HG03097 (cell line): ENCODE measurements at regions not wholly inside any gene's neighbourhood (a gene's known extent, or its start where the extent isn't known, plus 50 kb on each side); places are given as distances from the start of the nearest gene placed in this dataset.

Experiments used
- ATAC-seq: cut with Tn5 transposase; IDR thresholded peaks from one replicate; pipeline ENCODE4 v1.9.1; 2021; ENCODE audit not compliant: unreplicated experiment, low FRiP score

- ATAC-seq = no peak
Observed at GRCh38 chr3:106018102-106018501, 149.3 kb upstream of the CBLB start.

- ATAC-seq = no peak
Observed at GRCh38 chr3:106018929-106019550, 150.2 kb upstream of the CBLB start.

- ATAC-seq = no peak
Observed at GRCh38 chr3:106022913-106023312, 154.1 kb upstream of the CBLB start.

- no peak for ATAC-seq
Observed at GRCh38 chr3:106025151-106025722, 156.4 kb upstream of the CBLB start.

GRCh38 chr3:106029954-106030626 lies 161.3 kb upstream of the CBLB start:
- no peak for ATAC-seq

GRCh38 chr3:106030627-106030963 lies 161.8 kb upstream of the CBLB start:
- ATAC-seq = no peak

- no peak for ATAC-seq
Observed at GRCh38 chr3:106032479-106032878, 163.7 kb upstream of the CBLB start.

- no peak for ATAC-seq
Observed at GRCh38 chr3:106033654-106034053, 164.8 kb upstream of the CBLB start.

- ATAC-seq = no peak
Observed at GRCh38 chr3:106034313-106034712, 165.5 kb upstream of the CBLB start.

GRCh38 chr3:106035619-106036018 lies 166.8 kb upstream of the CBLB start:
- ATAC-seq = no peak

- ATAC-seq = no peak
Observed at GRCh38 chr3:106036696-106037095, 167.9 kb upstream of the CBLB start.

- ATAC-seq = no peak
Observed at GRCh38 chr3:106047221-106047620, 178.4 kb upstream of the CBLB start.

- no peak for ATAC-seq
Observed at GRCh38 chr3:106048946-106049481, 180.2 kb upstream of the CBLB start.

GRCh38 chr3:106049821-106050220 lies 181.0 kb upstream of the CBLB start:
- ATAC-seq = no peak

GRCh38 chr3:106056931-106057330 lies 188.1 kb upstream of the CBLB start:
- no peak for ATAC-seq

GRCh38 chr3:106058475-106058874 lies 189.7 kb upstream of the CBLB start:
- ATAC-seq = no peak

GRCh38 chr3:106059953-106060517 lies 191.2 kb upstream of the CBLB start:
- ATAC-seq = no peak

- ATAC-seq = no peak
Observed at GRCh38 chr3:106063909-106064308, 195.1 kb upstream of the CBLB start.

GRCh38 chr3:106065831-106066230 lies 197.0 kb upstream of the CBLB start:
- no peak for ATAC-seq

GRCh38 chr3:106067711-106068110 lies 198.9 kb upstream of the CBLB start:
- peak; percentile 51 for ATAC-seq

- ATAC-seq = no peak
Observed at GRCh38 chr3:106068381-106068780, 199.6 kb upstream of the CBLB start.

GRCh38 chr3:106068795-106069194 lies 200.0 kb upstream of the CBLB start:
- ATAC-seq = peak; percentile 95
